ENCODE measurements at regions not wholly inside any gene's neighbourhood (a gene's known extent, or its start where the extent isn't known, plus 50 kb on each side); places are given as distances from the start of the nearest gene placed in this dataset.

- H3K4me3 ChIP-seq (ENCODE audit: control insufficient read depth, low read depth, low read length): no peak overlapping the region
- TF ChIP-seq, protein P1, sequence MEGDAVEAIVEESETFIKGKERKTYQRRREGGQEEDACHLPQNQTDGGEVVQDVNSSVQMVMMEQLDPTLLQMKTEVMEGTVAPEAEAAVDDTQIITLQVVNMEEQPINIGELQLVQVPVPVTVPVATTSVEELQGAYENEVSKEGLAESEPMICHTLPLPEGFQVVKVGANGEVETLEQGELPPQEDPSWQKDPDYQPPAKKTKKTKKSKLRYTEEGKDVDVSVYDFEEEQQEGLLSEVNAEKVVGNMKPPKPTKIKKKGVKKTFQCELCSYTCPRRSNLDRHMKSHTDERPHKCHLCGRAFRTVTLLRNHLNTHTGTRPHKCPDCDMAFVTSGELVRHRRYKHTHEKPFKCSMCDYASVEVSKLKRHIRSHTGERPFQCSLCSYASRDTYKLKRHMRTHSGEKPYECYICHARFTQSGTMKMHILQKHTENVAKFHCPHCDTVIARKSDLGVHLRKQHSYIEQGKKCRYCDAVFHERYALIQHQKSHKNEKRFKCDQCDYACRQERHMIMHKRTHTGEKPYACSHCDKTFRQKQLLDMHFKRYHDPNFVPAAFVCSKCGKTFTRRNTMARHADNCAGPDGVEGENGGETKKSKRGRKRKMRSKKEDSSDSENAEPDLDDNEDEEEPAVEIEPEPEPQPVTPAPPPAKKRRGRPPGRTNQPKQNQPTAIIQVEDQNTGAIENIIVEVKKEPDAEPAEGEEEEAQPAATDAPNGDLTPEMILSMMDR (IDR thresholded peaks at IDR 0.05; ENCODE audit: control insufficient read depth, insufficient read depth, low read depth, low read length, missing control alignments): no peak
- no peak for DNase-seq (ENCODE audit: low read depth)
Observed at GRCh38 chr3:110955301-110955880, 116.2 kb upstream of the NECTIN3 start.

- no peak for DNase-seq (ENCODE audit: low read depth)
- TF ChIP-seq, protein P1 (IDR thresholded peaks at IDR 0.05; ENCODE audit: control insufficient read depth, insufficient read depth, low read depth, low read length, missing control alignments): no peak
- no peak overlapping the region for H3K4me3 ChIP-seq (ENCODE audit: control insufficient read depth, low read depth, low read length)
Observed at GRCh38 chr3:110956081-110956480, 115.5 kb upstream of the NECTIN3 start.

- TF ChIP-seq, protein P1 (IDR thresholded peaks at IDR 0.05; ENCODE audit: control insufficient read depth, insufficient read depth, low read depth, low read length, missing control alignments): no peak
- no peak for DNase-seq (ENCODE audit: low read depth)
- H3K4me3 ChIP-seq (ENCODE audit: control insufficient read depth, low read depth, low read length): no peak overlapping the region
Observed at GRCh38 chr3:110957247-110958025, 114.2 kb upstream of the NECTIN3 start.

GRCh38 chr3:110958313-110959147 is 113.1 kb upstream of the NECTIN3 start:
- no peak overlapping the region for H3K4me3 ChIP-seq (ENCODE audit: control insufficient read depth, low read depth, low read length)
- no peak for DNase-seq (ENCODE audit: low read depth)
- TF ChIP-seq, protein P1 (IDR thresholded peaks at IDR 0.05; ENCODE audit: control insufficient read depth, insufficient read depth, low read depth, low read length, missing control alignments): no peak

GRCh38 chr3:110965976-110966375 is 105.6 kb upstream of the NECTIN3 start:
- TF ChIP-seq, protein P1 (IDR thresholded peaks at IDR 0.05; ENCODE audit: control insufficient read depth, insufficient read depth, low read depth, low read length, missing control alignments): no peak
- H3K4me3 ChIP-seq (ENCODE audit: control insufficient read depth, low read depth, low read length): no peak overlapping the region
- no peak for DNase-seq (ENCODE audit: low read depth)

DNA sequence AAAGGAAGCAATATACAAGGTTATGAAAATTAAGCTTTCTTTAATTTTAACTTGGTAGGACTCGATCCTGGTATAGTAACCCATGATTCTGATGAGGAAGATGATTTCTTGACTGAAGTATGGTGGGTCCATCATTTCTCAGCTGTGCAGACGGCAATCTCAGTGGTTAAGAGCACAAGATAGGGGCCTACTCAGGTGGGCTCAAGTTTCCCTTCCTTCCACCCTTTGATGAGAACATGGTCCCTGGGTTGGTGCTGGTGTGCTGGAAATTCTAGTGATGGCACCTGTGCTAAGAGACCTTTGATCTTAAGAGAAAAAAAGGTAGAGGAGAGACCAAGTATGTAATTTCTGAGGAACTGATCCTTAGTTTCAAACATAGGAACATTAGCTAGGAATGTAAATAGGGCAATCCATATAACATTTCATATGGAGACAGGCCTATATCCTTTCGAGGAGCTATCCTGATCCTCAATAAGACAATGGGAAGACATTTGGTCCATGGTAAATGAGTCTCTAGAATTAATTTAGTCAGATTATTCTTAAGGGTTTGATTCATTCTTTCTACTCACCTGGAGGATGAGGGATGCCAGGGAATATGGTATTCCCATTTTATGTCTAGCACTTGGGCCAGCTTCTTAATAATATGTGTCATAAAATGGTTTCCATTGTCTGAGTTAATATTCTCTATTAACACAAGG is 104.5 kb upstream of the NECTIN3 start:
- no peak for DNase-seq (ENCODE audit: low read depth)
- no peak overlapping the region for H3K4me3 ChIP-seq (ENCODE audit: control insufficient read depth, low read depth, low read length)
- TF ChIP-seq, protein P1 (IDR thresholded peaks at IDR 0.05; ENCODE audit: control insufficient read depth, insufficient read depth, low read depth, low read length, missing control alignments): no peak
